Fibroblast of skin of left quadriceps (primary cell): ENCODE measurements at regions not wholly inside any gene's neighbourhood (a gene's known extent, or its start where the extent isn't known, plus 50 kb on each side); places are given as distances from the start of the nearest gene placed in this dataset.

Experiments
- DNase-seq, 2 experiments: peaks; one replicate each; pipeline ENCODE4 v3.0.0-alpha.2; 2013; ENCODE audit warnings: low read depth in 2 of 2

GRCh38 chr5:18101532-18101931 lies 467.3 kb downstream of the TAF11L14 start:
- no peak for DNase-seq

GRCh38 chr5:18102733-18103132 lies 468.5 kb downstream of the TAF11L14 start:
- no peak for DNase-seq

- DNase-seq, result no peak
Measured at GRCh38 chr5:18105449-18105848, 471.2 kb downstream of the TAF11L14 start.

- DNase-seq, result no peak
Measured at GRCh38 chr5:18111906-18112465, 477.7 kb downstream of the TAF11L14 start.

- DNase-seq, result peak in 1 of 2 experiments; percentile 0
Measured at GRCh38 chr5:18113721-18114120, 479.5 kb downstream of the TAF11L14 start.

- no peak for DNase-seq
Measured at GRCh38 chr5:18114151-18114757, 480.0 kb downstream of the TAF11L14 start.

- DNase-seq, result no peak
Measured at GRCh38 chr5:18117968-18118367, 483.7 kb downstream of the TAF11L14 start.

- no peak for DNase-seq
Measured at GRCh38 chr5:18119156-18119785, 485.0 kb downstream of the TAF11L14 start.

- DNase-seq, result no peak
Measured at GRCh38 chr5:18141222-18141621, 507.0 kb downstream of the TAF11L14 start.

GRCh38 chr5:18142831-18143230 lies 508.6 kb downstream of the TAF11L14 start:
- no peak for DNase-seq

- DNase-seq, result no peak
Measured at GRCh38 chr5:18152671-18153070, 518.4 kb downstream of the TAF11L14 start.

- DNase-seq, result no peak
Measured at GRCh38 chr5:18158166-18158565, 523.9 kb downstream of the TAF11L14 start.

GRCh38 chr5:18159331-18159730 lies 525.1 kb downstream of the TAF11L14 start:
- no peak for DNase-seq

- DNase-seq, result no peak
Measured at GRCh38 chr5:18171684-18172083, 537.4 kb downstream of the TAF11L14 start.

- no peak for DNase-seq
Measured at GRCh38 chr5:18179579-18179978, 545.3 kb downstream of the TAF11L14 start.

- DNase-seq, result no peak
Measured at GRCh38 chr5:18181575-18181974, 547.3 kb downstream of the TAF11L14 start.

GRCh38 chr5:18195910-18196309 lies 561.6 kb downstream of the TAF11L14 start:
- DNase-seq, result no peak

GRCh38 chr5:18197734-18198133 lies 563.5 kb downstream of the TAF11L14 start:
- DNase-seq, result no peak

GRCh38 chr5:18202164-18202563 lies 567.9 kb downstream of the TAF11L14 start:
- DNase-seq, result no peak

GRCh38 chr5:18203296-18203695 lies 569.0 kb downstream of the TAF11L14 start:
- DNase-seq, result no peak

- DNase-seq, result no peak
Measured at GRCh38 chr5:18213666-18214065, 579.4 kb downstream of the TAF11L14 start.

GRCh38 chr5:18216016-18216415 lies 581.8 kb downstream of the TAF11L14 start:
- DNase-seq, result no peak

- DNase-seq, result no peak
Measured at GRCh38 chr5:18216729-18217128, 582.5 kb downstream of the TAF11L14 start.
